HUES64 (cell line): ENCODE measurements at regions not wholly inside any gene's neighbourhood (a gene's known extent, or its start where the extent isn't known, plus 50 kb on each side); places are given as distances from the start of the nearest gene placed in this dataset.

ENCODE experiments used
- H3K27ac ChIP-seq: 2 replicates; pipeline ENCODE4 v1.7.0; 2013; ENCODE audit warnings: low read depth, low read length, inconsistent platforms
- H3K27me3 ChIP-seq: 2 replicates; pipeline ENCODE4 v1.6.1; 2013; ENCODE audit warnings: mild to moderate bottlenecking, low read length; ENCODE audit not compliant: insufficient read depth
- H3K36me3 ChIP-seq: 2 replicates; pipeline ENCODE4 v1.6.1; 2013; ENCODE audit warnings: mild to moderate bottlenecking, low read length; ENCODE audit not compliant: insufficient read depth
- H3K4me1 ChIP-seq: 2 replicates; pipeline ENCODE4 v1.6.1; 2013; ENCODE audit warnings: mild to moderate bottlenecking, low read length, moderate library complexity; ENCODE audit not compliant: insufficient read depth
- H3K4me3 ChIP-seq: 2 replicates; pipeline ENCODE4 v1.5.1; 2013; ENCODE audit warnings: mild to moderate bottlenecking, low read length, moderate library complexity
- H3K9ac ChIP-seq: 2 replicates; pipeline ENCODE4 v1.6.1; 2013; ENCODE audit warnings: mild to moderate bottlenecking, low read depth, low read length
- H3K9me3 ChIP-seq: 2 replicates; pipeline ENCODE4 v1.6.1; 2013; ENCODE audit warnings: low read depth, low read length; ENCODE audit not compliant: insufficient read depth
- WGBS: fragments of 150-250, 120-280 bp; methylation state at CpG from one replicate; pipeline ENCODE4 v1.1.7; 2013; ENCODE audit warnings: missing lambda C conversion rate; 5-methylcytosine and 5-hydroxymethylcytosine counted together

- WGBS = 92% methylated on average over 3 of the region's 3 CpGs
- Histone ChIP-seq H3K4me1 (no peaks in the 10 kb centered on the region), H3K27ac (no peak overlapping the region)
These were observed 1003.2 kb upstream of the FAM98A start for GRCh38 chr2:34602262-34602661.

DNA sequence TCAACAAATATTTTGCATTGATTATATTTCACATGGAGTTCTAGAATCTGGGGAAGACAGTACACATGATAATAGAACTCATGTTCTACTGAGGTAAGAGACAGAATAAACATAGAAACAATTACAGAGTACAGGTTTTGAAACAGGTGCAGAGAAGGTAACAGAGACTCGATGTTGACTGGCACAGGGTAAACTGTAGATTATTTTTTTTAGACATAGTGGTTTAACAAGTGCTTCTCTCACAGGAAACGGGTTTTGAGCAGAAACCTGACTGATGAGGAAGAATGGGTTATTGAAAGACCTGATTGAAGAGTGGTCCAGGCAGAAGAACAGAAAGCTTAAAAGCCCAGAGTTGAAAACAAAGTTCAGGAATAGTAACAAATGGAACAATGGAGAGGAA lies 1002.5 kb upstream of the FAM98A start:
- no peaks in the 10 kb centered on the region for H3K9me3 ChIP-seq
- H3K36me3 ChIP-seq = no peaks in the 10 kb centered on the region
- no peak overlapping the region for H3K27ac ChIP-seq
- no peaks in the 10 kb centered on the region for H3K4me1 ChIP-seq
- H3K4me3 ChIP-seq = no peak overlapping the region
- 97% methylated on average over 2 of the region's 2 CpGs for WGBS
- H3K27me3 ChIP-seq = no peaks in the 10 kb centered on the region
- H3K9ac ChIP-seq = no peak overlapping the region

More at GRCh38 chr2:34602262-34602661, 1003.2 kb upstream of the FAM98A start:
- Histone ChIP-seq H3K9ac (no peak overlapping the region), H3K27me3 (no peaks in the 10 kb centered on the region), H3K36me3 (no peaks in the 10 kb centered on the region), H3K4me3 (no peak overlapping the region), H3K9me3 (no peaks in the 10 kb centered on the region)

DNA sequence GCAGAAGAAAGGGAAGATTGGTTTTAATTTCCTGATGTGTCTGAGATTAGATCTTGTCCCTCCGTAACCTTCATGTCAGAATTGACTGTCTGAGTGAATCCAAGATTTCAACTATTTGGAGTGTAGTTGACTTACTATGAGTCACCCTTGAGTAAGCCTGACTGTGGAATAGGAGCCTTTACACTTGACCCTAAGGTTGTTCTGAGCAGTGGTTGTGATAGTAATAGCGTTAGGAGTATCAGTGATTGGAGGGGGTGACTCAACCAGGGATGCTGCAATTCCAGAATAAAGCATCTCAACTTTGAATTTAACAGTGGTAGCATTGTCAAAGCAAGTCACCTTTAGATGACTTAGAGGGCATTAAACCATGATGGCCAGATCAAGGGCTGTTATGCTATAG lies 979.5 kb upstream of the FAM98A start:
- Histone ChIP-seq H3K27me3 (no peaks in the 10 kb centered on the region), H3K4me3 (no peak overlapping the region), H3K27ac (no peak overlapping the region), H3K9ac (no peak overlapping the region), H3K9me3 (no peaks in the 10 kb centered on the region), H3K4me1 (no peaks in the 10 kb centered on the region), H3K36me3 (no peaks in the 10 kb centered on the region)
- 92% methylated on average over 2 of the region's 2 CpGs for WGBS

GRCh38 chr2:34570266-34570872 lies 971.3 kb upstream of the FAM98A start:
- no peaks in the 10 kb centered on the region for H3K27me3 ChIP-seq
- H3K4me3 ChIP-seq = no peak overlapping the region
- no peaks in the 10 kb centered on the region for H3K4me1 ChIP-seq
- H3K36me3 ChIP-seq = no peaks in the 10 kb centered on the region
- no peaks in the 10 kb centered on the region for H3K9me3 ChIP-seq
- H3K27ac ChIP-seq = no peak overlapping the region
- H3K9ac ChIP-seq = no peak overlapping the region
- 92% methylated on average over 6 of the region's 7 CpGs for WGBS

DNA sequence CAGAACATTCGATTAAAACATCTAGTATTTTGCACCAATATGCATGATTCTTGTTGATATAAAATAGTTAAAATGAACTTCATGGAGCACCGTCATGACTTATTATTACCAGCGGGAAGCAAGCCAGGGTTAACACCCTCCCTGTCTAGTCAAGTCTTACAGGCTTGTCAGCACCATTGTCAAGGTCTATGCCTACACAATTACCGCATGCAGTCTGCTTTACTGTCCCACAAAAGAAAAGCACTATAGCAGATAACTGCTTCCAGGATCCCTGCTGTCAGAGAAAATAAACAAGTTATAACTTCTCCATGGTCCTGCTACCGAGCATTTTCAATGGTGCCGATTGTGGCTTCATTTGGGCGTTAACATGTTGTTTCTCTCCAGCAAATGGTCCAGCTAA lies 968.0 kb upstream of the FAM98A start:
- 92% methylated on average over 6 of the region's 7 CpGs for WGBS
- Histone ChIP-seq H3K27ac (no peak overlapping the region), H3K9ac (no peak overlapping the region), H3K36me3 (no peaks in the 10 kb centered on the region), H3K4me3 (no peak overlapping the region), H3K9me3 (no peaks in the 10 kb centered on the region; the same call in 1 of the 2 replicates), H3K27me3 (no peaks in the 10 kb centered on the region), H3K4me1 (no peaks in the 10 kb centered on the region)

GRCh38 chr2:34552337-34552736 lies 953.2 kb upstream of the FAM98A start:
- Histone ChIP-seq H3K4me3 (no peak overlapping the region), H3K9me3 (no peaks in the 10 kb centered on the region), H3K4me1 (no peaks in the 10 kb centered on the region), H3K27me3 (no peaks in the 10 kb centered on the region), H3K9ac (no peak overlapping the region), H3K36me3 (no peaks in the 10 kb centered on the region), H3K27ac (no peak overlapping the region)
- WGBS = 98% methylated on average over 5 of the region's 5 CpGs

- Histone ChIP-seq H3K27ac (no peak overlapping the region), H3K27me3 (no peaks in the 10 kb centered on the region), H3K9me3 (no peaks in the 10 kb centered on the region), H3K9ac (no peak overlapping the region), H3K36me3 (no peaks in the 10 kb centered on the region), H3K4me1 (no peaks in the 10 kb centered on the region), H3K4me3 (no peak overlapping the region)
- WGBS = 69% methylated on average over 1 of the region's 3 CpGs
These were observed 950.7 kb upstream of the FAM98A start for GRCh38 chr2:34549710-34550345.

- no peak overlapping the region for H3K27ac ChIP-seq
- H3K9ac ChIP-seq = no peak overlapping the region
- H3K36me3 ChIP-seq = no peaks in the 10 kb centered on the region
- no peak overlapping the region for H3K4me3 ChIP-seq
- no peaks in the 10 kb centered on the region for H3K9me3 ChIP-seq
- 95% methylated on average over 3 of the region's 3 CpGs for WGBS
- no peaks in the 10 kb centered on the region for H3K27me3 ChIP-seq
- H3K4me1 ChIP-seq = no peaks in the 10 kb centered on the region
These were observed 948.8 kb upstream of the FAM98A start for GRCh38 chr2:34547900-34548299.

GRCh38 chr2:34547340-34547739 lies 948.2 kb upstream of the FAM98A start:
- Histone ChIP-seq H3K36me3 (no peaks in the 10 kb centered on the region), H3K4me1 (no peaks in the 10 kb centered on the region), H3K27me3 (no peaks in the 10 kb centered on the region), H3K9me3 (no peaks in the 10 kb centered on the region), H3K9ac (no peak overlapping the region), H3K27ac (no peak overlapping the region), H3K4me3 (no peak overlapping the region)
- WGBS = 92% methylated on average over 4 of the region's 4 CpGs

GRCh38 chr2:34545486-34546136 lies 946.5 kb upstream of the FAM98A start:
- H3K36me3 ChIP-seq = no peaks in the 10 kb centered on the region
- H3K4me3 ChIP-seq = no peak overlapping the region
- 0 out of 2 replicates have a peak, but pooled peaks cover 1% of the 10 kb centered on the region for H3K9me3 ChIP-seq
- H3K27ac ChIP-seq = no peak overlapping the region
- 94% methylated on average over 12 of the region's 12 CpGs for WGBS
- H3K9ac ChIP-seq = no peak overlapping the region
- H3K27me3 ChIP-seq = no peaks in the 10 kb centered on the region
- no peaks in the 10 kb centered on the region for H3K4me1 ChIP-seq

DNA sequence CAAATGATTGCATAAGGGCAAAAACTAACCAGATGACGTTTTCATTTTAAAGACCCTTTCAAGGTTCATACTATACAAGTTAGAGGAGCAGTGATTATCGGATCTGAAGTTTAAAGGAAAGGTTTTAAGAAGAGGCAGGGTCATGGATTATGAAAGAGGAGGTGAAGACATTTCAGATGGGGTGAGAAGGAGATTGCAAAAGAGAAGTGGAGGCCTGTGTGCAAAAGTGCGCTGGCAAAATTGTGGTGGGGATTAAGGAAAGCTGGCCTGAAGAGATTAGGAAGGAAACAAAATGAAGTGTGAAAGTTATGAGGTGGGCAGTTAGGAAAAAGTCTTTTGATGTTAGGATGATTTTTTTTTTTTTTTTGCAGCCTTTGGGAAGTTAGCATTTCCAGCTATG lies 935.7 kb upstream of the FAM98A start:
- no peaks in the 10 kb centered on the region for H3K4me1 ChIP-seq
- WGBS = 93% methylated on average over 3 of the region's 3 CpGs
- H3K27ac ChIP-seq = no peak overlapping the region

More for the DNA sequence above, 935.7 kb upstream of the FAM98A start:
- H3K9ac ChIP-seq = no peak overlapping the region
- H3K27me3 ChIP-seq = no peaks in the 10 kb centered on the region
- no peak overlapping the region for H3K4me3 ChIP-seq
- H3K9me3 ChIP-seq = peaks cover 2% of the 10 kb centered on the region; the same call in 1 of the 2 replicates
- H3K36me3 ChIP-seq = no peaks in the 10 kb centered on the region
